ENCODE measurements at regions not wholly inside any gene's neighbourhood (a gene's known extent, or its start where the extent isn't known, plus 50 kb on each side); places are given as distances from the start of the nearest gene placed in this dataset.

GRCh38 chr5:38707352-38708210, 138.2 kb upstream of the OSMR start:
- no peaks in the 10 kb centered on the region for H3K36me3 ChIP-seq (replicated peaks)
- in situ Hi-C loops (cut with HindIII; ENCODE audit: low pct_ligation_motif_present, low sequenced_read_pairs), result no loop called here
- no peak for TF ChIP-seq CTCF (IDR thresholded peaks at IDR 0.05; ENCODE audit: low read depth, low read length, missing control alignments)

GRCh38 chr5:38709678-38710306, 136.0 kb upstream of the OSMR start:
- Histone ChIP-seq H3K36me3 (replicated peaks) (no peaks in the 10 kb centered on the region), H3K4me3 (ENCODE audit: low read depth, low read length) (no peak overlapping the region), H3K27me3 (replicated peaks) (no peaks in the 10 kb centered on the region), H3K27ac (no peak overlapping the region)
- no peak for DNase-seq
- in situ Hi-C loops (cut with HindIII; ENCODE audit: low pct_ligation_motif_present, low sequenced_read_pairs), result no loop called here
- TF ChIP-seq CTCF (IDR thresholded peaks at IDR 0.05; ENCODE audit: low read depth, low read length, missing control alignments), result no peak

More at GRCh38 chr5:38707352-38708210, 138.2 kb upstream of the OSMR start:
- H3K27me3 ChIP-seq (replicated peaks), result no peaks in the 10 kb centered on the region
- H3K27ac ChIP-seq, result no peak overlapping the region
- DNase-seq, result no peak
- no peak overlapping the region for H3K4me3 ChIP-seq (ENCODE audit: low read depth, low read length)

GRCh38 chr5:38710627-38711026, 135.2 kb upstream of the OSMR start:
- Histone ChIP-seq H3K27me3 (replicated peaks) (no peaks in the 10 kb centered on the region), H3K4me3 (ENCODE audit: low read depth, low read length) (no peak overlapping the region), H3K36me3 (replicated peaks) (no peaks in the 10 kb centered on the region), H3K27ac (no peak overlapping the region)
- TF ChIP-seq CTCF (IDR thresholded peaks at IDR 0.05; ENCODE audit: low read depth, low read length, missing control alignments), result no peak
- DNase-seq, result no peak
- in situ Hi-C loops (cut with HindIII; ENCODE audit: low pct_ligation_motif_present, low sequenced_read_pairs), result no loop called here

- no peak overlapping the region for H3K27ac ChIP-seq
- no peak for TF ChIP-seq CTCF (IDR thresholded peaks at IDR 0.05; ENCODE audit: low read depth, low read length, missing control alignments)
- no peaks in the 10 kb centered on the region for H3K27me3 ChIP-seq (replicated peaks)
- no peak for DNase-seq
- H3K36me3 ChIP-seq (replicated peaks), result no peaks in the 10 kb centered on the region
- no peak overlapping the region for H3K4me3 ChIP-seq (ENCODE audit: low read depth, low read length)
- in situ Hi-C loops (cut with HindIII; ENCODE audit: low pct_ligation_motif_present, low sequenced_read_pairs), result no loop called here
Measured at GRCh38 chr5:38712391-38712790, 133.4 kb upstream of the OSMR start.

GRCh38 chr5:38714240-38714639, 131.6 kb upstream of the OSMR start:
- H3K27me3 ChIP-seq (replicated peaks), result no peaks in the 10 kb centered on the region
- in situ Hi-C loops (cut with HindIII; ENCODE audit: low pct_ligation_motif_present, low sequenced_read_pairs), result no loop called here
- no peak for TF ChIP-seq CTCF (IDR thresholded peaks at IDR 0.05; ENCODE audit: low read depth, low read length, missing control alignments)
- H3K27ac ChIP-seq, result no peak overlapping the region
- DNase-seq, result no peak
- no peaks in the 10 kb centered on the region for H3K36me3 ChIP-seq (replicated peaks)
- no peak overlapping the region for H3K4me3 ChIP-seq (ENCODE audit: low read depth, low read length)

Measured in brain microvascular endothelial cell (primary cell).